Stimulated activated CD8-positive, alpha-beta memory T cell treated with anti-CD3 and anti-CD28 coated beads, Interleukin-7, amount 100 ng/mL, for 48 hours (primary cell): ENCODE measurements at regions not wholly inside any gene's neighbourhood (a gene's known extent, or its start where the extent isn't known, plus 50 kb on each side); places are given as distances from the start of the nearest gene placed in this dataset.

Source experiments
- DNase-seq, 2 donors: peaks; one replicate each; pipeline ENCODE4 v3.0.0-alpha.2; 2020; ENCODE audit warnings: low read depth in 1 of 2; ENCODE audit errors: extremely low read depth in 1 of 2

GRCh38 chr9:86765746-86766430, 181.4 kb downstream of the GAS1 start:
- no peak for DNase-seq

DNA sequence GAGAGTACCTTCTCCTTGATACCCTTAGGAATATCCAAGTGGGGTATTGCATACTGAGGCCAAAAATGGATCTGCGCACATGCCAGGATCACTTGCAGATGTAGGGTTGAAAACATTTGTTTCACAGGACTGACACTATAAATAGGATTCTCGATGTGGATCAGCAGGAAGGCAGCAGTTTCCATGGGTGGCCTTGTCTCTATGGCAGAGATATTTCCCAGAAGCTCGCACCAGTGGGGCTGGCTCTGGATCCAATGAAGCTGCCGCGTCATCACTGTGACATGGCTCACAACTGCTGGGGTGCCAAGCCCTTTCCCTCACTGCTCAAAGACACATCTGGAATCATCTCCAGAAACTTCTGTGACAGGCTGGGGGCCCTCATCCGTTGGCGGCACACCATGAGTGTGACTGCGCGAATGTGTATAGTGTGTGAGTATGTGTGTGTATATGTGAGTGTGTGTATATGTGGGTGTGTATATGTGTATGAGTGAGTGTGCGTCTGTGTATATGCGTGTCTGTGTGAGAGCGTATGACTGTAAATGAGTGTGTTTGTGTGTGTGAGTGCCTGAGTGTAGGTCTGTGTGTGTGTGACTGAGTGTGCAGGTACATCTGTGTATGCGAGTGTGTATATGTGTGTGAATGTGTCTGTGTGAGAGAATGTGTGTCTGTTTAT, 182.5 kb downstream of the GAS1 start:
- DNase-seq = no peak

DNA sequence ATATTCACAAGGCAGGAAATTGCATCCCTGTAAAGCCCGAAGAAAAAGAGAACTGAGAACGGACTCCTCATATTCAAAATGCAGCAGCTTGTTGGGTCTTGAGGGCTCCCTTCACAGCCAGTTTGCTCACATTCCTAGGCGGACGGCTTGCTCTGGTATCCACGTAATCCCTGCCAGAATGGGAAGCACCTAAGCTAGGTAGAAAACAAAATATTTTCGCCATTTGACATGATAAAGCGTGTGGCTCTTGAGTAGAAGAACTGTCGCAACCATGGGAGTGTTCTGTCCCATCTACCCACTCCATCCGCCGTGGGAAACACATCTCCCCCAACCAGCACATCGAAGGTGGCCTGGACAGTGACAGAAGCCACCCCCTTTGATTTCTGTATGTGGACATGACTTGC, 183.1 kb downstream of the GAS1 start:
- DNase-seq = no peak

GRCh38 chr9:86763791-86764190, 183.5 kb downstream of the GAS1 start:
- DNase-seq = no peak

DNA sequence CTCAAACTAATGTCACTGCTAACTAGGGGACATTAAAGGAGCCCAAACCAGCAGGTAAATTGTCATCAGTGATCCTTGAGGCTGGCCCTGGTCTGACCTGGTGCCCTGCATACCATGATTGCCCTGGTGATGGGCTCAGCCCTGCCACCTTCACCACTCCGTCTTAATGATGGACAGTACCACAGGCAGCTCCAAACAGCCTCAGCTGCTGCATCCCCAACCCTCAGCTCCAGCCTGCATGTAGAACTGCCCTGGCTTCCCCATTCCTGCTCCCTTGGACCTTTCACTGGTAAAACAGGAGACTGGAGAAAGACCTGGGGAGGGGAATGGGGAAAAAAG, 190.0 kb downstream of the GAS1 start:
- DNase-seq = no peak

DNA sequence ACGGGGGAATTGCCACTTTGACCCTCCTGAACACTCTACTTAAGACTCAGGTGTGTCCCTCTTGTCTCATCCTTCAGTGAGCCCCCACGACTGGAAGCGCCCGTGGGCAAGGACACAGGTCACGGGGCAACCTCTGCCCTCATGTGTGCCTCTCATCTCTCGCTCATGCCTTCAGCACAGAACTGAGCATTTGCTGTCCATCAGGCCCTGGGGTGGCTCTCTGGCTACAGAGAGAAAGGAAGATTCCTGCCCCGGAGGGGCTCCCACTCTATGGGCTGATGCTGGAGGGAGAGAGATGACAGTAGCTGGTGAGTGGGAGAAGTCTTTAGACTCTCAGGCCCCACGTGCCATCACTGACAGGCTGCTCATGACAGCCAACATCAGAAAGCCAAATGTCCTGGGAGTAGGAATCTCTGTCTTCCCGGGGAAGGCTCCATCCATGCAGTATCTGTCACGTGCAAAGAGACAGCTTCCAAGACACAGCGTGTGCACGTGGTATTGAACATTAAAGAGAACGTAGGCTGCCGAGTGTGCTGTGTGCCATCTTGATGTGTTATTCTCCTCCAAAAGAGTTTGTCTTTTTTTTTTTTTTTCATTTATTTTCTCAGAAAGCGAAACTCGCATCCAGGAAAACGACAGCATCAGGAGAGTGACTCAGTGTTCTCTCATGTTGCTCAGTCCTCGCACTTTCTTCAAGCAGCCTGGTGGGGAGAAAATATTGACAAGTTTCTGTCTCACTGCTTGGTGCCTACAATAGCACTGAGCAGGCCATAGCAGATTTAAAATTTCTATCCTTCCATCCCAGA, 190.5 kb downstream of the GAS1 start:
- no peak for DNase-seq

GRCh38 chr9:86755561-86755941, 191.8 kb downstream of the GAS1 start:
- no peak for DNase-seq

GRCh38 chr9:86754581-86755560, 192.4 kb downstream of the GAS1 start:
- DNase-seq = no peak

GRCh38 chr9:86753836-86754235, 193.5 kb downstream of the GAS1 start:
- DNase-seq = no peak

DNA sequence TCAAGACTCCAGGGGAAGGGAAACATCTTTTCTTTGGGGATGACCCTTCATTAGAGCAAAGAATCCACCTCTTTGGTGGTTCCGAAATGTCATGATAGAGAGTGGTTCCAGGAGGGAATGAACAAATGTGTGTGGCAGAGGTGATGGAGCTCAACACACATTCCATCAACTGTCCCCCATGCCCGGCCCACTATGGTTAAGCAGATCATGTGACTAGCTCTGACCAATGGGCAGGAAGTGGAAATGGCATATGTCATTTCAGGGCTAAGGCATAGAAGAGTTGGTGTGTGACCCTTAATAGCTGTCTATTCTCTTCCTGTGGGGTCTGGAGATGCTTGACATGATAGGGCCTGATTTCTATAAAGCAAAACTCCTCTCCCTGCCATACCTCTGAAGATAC, 194.6 kb downstream of the GAS1 start:
- DNase-seq = no peak

DNA sequence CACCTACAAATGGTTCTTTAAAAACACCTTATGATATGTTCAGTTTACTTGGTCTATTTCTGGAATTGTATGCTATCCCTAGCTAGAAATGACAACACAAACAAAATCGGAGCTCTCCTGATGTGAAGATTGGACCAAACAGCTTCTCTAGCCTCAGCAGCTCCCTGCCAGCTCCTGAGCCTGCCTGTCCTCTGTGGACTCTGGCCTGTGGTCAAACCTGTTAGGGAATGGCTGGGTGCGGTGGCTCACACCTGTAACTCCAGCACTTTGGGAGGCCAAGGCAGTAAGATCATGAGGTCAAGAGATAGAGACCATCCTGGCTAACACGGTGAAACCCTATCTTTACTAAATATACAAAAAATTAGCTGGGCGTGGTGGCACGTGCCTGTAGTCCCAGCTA, 195.3 kb downstream of the GAS1 start:
- no peak for DNase-seq

DNA sequence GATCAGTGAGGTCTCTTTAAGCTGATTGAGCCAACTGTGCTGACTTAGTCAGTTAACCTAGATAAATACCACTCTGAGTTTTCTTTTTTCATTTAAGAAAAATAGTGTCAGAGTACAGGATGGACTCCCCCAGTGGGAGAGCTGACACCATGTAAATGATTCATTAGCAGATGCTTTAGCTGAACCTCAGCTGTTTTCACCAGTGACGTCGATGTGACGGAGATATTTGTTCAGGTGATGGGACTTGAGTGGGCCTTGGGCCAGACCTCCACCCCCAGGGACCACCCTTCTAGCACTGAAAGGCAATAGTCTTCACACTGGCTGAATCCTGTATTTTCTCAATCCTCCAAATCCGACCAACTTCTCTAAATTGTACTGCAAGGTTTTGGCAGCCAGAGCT, 196.1 kb downstream of the GAS1 start:
- DNase-seq = no peak

DNA sequence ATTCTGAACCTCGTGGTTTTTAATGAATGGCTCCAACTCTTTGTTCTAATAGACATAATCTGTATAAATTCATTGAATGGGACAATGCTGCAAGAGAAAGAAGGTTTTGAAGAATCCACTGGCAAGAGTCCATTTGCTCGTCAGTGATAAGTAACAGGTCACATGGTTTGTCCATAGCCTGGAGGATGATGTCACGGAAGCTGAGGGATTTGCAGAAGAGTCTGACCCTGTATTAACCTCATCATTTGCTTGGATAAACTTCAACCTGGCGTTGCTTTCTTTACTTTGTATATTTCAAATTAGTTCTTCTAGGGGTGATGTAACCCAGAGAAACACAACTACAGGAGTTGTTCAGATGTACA, 197.4 kb downstream of the GAS1 start:
- no peak for DNase-seq

- no peak for DNase-seq
Measured at GRCh38 chr9:86749161-86749893, 198.0 kb downstream of the GAS1 start.

DNA sequence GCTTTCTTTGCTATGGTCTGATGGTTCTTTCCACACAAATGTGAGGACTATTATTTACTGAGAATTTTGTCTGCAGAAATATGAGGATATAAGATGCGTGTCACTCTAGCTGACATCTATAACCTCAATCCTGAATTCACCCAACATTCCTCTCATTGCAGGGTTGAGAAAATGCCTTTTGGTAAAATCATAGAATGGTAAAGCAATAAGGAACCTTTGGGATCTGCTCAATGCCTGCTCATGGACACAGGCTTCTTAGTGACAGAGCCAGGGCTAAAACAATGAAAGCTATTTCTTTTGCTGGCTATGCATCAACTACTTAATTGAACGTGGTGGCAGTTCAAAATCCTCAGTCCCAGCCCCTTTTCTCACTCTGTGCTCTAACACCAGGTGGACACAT, 199.6 kb downstream of the GAS1 start:
- DNase-seq = no peak

GRCh38 chr9:86741311-86742208, 205.7 kb downstream of the GAS1 start:
- no peak for DNase-seq

- DNase-seq = no peak
Measured at GRCh38 chr9:86735772-86736458, 211.4 kb downstream of the GAS1 start.

GRCh38 chr9:86734771-86735170, 212.5 kb downstream of the GAS1 start:
- no peak for DNase-seq

DNA sequence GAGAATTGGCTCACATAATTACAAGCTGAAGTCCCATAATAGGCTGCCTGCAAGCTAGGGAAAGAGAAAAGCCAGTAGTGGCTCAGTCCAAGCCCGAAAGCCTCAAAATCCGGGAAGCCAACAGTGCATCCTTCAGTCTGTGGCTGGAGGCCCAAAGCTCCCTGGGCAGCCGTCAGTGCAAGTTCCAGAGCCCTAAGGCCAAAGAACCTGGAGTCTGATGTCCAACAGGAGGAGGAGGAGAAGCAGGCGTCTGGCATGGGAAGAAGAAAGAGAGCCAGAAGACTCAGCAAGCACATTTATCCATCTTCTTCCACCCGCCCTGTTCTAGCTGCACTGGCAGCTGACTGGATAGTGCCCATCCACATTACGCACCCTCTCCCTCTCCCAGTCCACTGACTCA, 213.4 kb downstream of the GAS1 start:
- DNase-seq = no peak
